Testis (tissue), 2 donors: ENCODE measurements at regions not wholly inside any gene's neighbourhood (a gene's known extent, or its start where the extent isn't known, plus 50 kb on each side); places are given as distances from the start of the nearest gene placed in this dataset.

Source experiments
- CTCF ChIP-seq, 3 experiments: fragments of 450-650 bp in 2 of 3; fragments of 200-600 bp in 1 of 3; sonication (generic) in 1 of 3; IDR thresholded peaks; one replicate each; pipeline ENCODE4 v1.5.1; 2016 to 2019; ENCODE audit warnings: antibody characterized with exemption in 3 of 3, mild to moderate bottlenecking in 2 of 3, moderate library complexity in 1 of 3
- POLR2A ChIP-seq: fragments of 450-650 bp; IDR thresholded peaks from one replicate; pipeline ENCODE4 v1.6.1; 2017; ENCODE audit warnings: antibody characterized with exemption, mild to moderate bottlenecking, moderate library complexity

- TF ChIP-seq CTCF (IDR thresholded peaks at IDR 0.05) (no peak), POLR2A (no peak)
These were observed 448.7 kb upstream of the FAM241A start for GRCh38 chr4:111696505-111696904.
